GM12892 (cell line): ENCODE measurements at regions not wholly inside any gene's neighbourhood (a gene's known extent, or its start where the extent isn't known, plus 50 kb on each side); places are given as distances from the start of the nearest gene placed in this dataset.

ENCODE experiments used
- POLR2A ChIP-seq: IDR thresholded peaks from 2 replicates; pipeline ENCODE4 v1.6.1; 2011; ENCODE audit warnings: low read depth, low read length, control low read depth
- POLR2AphosphoS5 ChIP-seq: IDR thresholded peaks from 2 replicates; pipeline ENCODE4 v1.6.1; 2011; ENCODE audit warnings: low read depth, low read length, control low read depth
- TAF1 ChIP-seq: IDR thresholded peaks from 2 replicates; pipeline ENCODE4 v1.6.1; 2011; ENCODE audit warnings: low read depth, mild to moderate bottlenecking, control low read depth, low read length, borderline replicate concordance

DNA sequence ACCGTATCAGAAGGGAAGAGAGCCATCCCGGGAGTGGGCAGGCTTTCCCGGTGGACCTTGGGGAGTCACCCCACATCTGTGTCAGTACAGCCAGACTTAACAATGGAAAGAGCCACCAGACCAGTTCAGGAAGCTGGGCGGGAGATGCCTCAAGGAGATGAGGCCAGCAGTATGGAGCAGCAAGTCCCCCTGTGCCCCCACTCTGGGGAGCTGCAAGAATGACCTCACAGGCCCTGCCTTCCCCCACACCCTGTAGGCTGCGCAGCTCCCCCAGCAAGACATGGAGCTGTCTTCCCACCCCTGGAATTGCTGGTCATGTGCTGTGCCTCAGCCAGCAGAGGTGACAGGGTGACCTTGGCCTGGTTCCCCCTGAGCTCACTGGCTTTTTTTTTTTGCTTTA lies 76.8 kb upstream of the INSIG1 start:
- TF ChIP-seq POLR2A = no peak
- TF ChIP-seq POLR2AphosphoS5 = no peak
- TF ChIP-seq TAF1 = no peak
